ENCODE measurements at regions not wholly inside any gene's neighbourhood (a gene's known extent, or its start where the extent isn't known, plus 50 kb on each side); places are given as distances from the start of the nearest gene placed in this dataset.
"Not testable (repeated sequence)": the region's sequence is repeated elsewhere in the genome, so short reads cannot be mapped to it uniquely, and the experiment has no call there.

DNA sequence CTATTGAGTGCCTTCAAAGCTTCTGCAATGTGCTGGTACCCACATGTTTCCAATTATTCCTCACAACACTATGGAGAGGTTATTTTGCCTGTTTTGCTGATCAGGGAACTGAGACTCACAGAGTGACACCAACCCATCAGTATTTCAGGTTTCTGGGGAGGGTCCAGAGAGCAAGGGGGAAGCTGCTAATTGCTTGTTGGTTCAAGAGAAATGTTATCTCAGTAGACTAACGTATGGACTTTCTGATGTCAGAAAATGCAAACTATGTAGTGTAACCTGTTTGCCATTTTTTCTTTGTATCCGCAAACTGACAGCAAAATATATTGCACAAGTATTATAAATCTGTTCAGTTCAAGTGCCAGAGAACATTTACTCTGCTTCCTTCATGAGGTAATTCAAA lies 108.3 kb upstream of the MSX2 start:
- DNase-seq (ENCODE audit: low read depth), result no peak

DNA sequence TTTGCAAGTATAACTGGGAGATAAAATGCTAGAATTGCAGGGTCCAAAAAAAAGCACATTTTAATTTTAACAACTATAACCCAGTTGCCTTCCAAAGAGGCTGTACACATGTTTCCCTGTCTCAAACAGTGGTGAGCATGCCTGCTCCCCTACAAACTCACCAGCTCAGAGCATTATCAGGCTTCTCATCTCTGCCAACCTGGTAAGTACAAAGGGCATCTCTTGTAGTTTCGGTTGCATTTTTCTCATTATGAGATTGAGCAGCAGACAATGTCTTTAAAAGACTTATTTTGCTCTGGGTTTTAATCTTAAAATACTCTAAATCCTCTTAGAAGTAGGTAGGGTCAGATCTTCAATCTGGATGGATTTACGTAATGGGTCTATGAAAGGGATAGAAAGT lies 107.1 kb upstream of the MSX2 start:
- no peak for DNase-seq (ENCODE audit: low read depth)

DNA sequence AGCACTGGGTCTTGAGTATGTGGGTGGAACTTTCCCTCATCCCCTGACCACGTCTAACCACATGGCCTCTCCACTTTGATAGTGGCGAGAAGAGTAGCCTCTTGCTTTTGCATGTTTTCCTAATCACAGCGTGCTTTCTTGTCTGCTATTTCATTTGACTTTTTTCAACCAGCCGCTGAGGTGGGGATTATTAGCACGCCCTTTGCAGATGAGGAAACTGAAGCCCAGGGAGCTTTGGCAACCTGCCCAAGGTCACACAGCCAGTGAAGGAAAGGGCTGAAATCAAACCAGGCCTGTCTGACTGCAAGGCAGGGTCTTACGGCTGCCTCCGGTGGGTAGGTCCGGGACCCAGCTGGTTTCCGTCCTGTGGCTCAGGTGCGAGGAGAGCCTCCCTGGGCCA lies 106.5 kb upstream of the MSX2 start:
- no peak for DNase-seq (ENCODE audit: low read depth)

DNA sequence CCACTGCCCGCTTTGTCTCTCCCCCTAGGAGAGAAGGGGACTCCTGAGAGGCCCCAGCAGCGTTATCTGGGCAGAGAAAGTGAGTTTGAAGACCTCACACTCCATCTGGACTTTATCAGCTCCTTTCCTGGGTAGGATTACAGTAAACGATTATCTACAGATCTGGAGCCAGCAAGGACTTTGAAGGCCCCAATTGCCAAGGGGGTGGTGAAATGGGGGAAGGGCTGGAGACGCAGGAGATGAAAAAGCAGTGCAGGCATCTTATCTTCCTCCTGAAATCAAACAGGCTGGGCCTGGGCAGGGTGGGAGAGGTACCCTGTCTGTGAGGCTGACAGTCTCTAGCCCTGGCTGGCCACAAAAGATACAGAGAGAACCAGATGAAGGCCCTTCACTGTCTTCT lies 105.8 kb upstream of the MSX2 start:
- no peak for DNase-seq (ENCODE audit: low read depth)

DNA sequence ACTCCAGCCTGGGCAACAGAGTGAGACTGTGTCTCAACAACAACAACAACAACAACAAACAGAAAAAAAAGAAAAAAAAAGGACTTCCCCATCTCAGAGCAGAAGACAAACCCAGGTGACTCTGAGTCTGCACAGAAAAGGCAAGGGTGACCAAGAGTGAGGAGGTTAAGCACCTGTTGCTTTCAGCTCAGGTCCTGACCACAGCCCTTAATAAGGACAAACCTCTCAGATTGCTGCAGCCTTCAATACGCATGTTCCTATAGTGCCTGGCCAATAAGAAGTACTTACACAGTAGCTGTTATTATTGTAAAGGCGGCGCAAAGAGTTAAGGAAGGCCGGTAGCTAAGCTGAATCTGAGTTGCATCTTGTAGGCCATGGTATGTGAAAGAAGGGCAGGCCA lies 102.3 kb upstream of the MSX2 start:
- no peak for DNase-seq (ENCODE audit: low read depth)

DNA sequence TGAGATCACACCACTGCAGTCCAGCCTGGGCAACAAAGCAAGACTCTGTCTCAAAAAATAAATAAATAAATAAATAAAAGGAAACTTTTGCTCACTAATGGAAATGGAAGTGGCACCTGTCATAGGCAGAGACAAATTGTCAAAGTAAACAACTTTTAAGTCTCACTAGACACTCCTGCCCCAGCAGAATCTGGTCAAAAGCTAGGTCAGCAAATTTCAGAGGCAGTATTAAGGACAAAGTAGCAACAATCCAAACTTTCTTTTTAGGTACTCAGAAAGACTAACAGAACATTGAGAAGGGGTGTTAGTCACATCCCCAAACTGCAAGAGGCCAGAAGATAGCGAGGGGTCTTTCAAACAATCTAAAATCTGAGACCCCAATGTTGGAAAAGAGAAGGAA lies 101.4 kb upstream of the MSX2 start:
- DNase-seq (ENCODE audit: low read depth), result no peak

DNA sequence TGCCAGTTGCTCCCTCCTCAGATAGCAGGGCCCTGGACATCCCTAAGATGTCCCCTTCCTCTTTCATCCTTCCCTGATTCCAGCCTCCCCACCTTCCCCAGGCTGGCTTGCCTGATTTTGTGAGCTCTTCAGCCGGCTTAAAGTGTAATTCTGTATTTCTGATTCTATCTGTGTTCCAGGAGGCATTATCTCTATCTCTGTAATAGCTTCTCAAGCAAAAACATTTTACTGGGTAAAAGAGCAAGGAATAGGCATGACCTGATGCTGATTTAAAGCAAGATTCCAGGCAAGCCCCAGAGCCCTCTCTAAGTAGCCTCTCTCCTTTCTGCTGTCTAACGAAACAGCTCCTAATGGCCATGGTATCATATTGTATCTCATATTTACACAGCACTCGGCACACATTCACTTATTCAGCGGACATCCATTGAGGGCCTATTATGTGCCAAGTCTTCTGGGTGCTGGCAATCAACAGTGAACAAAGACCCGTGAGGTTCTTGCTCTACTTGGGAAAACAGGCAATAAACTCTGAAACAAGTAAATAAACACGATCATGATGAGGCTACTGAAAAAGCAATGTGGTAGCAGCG lies 100.9 kb upstream of the MSX2 start:
- no peak for DNase-seq (ENCODE audit: low read depth)

DNA sequence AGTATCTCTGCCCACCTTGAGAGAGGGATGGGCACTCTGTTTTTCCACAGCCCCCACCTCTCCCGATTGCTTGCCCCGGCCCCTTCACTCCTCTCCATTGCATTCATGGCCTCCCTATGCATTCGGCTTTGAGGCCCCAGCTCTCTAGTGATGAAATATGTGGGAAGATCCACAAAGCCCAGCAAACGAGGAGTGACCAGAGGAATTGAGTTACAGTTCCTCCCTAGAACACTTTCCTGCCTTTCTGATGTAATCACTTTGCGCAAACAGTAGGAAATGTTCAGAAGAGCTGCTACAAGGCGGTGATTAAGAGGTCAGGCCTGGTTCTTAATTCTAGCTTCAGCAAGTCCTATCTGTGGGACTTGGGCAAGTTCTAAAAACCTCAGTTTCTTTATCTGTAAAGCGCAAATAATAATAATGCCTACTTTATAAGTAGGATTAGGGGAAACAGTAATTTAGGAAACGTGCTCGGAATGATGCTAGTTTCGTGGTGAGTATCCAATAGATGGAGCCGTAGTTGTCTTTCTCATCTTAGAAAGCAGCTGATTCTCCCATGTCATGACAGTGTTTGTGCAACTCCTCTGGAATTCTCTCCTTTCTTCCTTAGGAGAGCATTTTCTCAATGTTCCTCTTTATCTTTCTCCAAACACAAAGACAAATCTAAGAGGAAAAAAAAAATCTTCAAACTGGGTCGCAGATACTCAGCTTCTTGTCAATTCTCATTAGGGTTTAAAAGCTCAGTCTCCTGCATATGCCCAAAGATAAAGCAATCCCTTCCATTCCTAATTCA lies 99.5 kb upstream of the MSX2 start:
- DNase-seq (ENCODE audit: low read depth), result no peak

DNA sequence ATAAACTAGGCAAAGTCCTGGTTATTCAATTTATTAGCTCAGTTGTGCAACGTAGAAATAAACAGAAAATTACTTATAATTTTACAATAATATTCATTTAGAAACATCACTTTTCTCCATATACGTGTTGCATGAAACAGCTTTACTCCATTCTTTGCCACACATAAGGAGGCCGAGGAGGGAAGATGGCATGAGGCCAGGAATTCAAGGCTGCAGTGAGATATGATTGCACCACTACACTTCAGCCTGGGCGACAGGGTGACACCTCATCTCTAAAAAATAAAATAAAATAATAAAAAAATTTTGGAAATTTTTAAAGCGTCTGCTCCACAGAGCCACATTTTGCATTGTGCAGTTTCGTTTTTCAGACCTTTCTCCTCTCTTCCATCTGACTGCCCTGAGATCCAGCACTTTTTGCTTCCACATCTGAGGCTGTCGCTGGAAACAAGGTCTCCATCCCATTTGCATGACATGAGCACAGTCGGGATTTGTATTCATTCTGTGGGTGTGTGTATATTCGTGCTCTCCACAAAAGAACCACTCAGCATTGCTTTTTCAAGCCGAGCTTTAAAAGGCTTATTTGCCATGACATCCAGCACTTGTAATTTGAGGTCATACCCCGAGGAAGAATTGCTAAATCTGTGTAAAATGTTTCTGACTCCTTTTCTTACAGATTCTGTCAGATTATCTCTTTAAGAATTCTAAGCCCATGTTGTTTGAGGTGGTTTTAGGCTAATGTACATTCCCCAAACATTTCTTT lies 98.6 kb upstream of the MSX2 start:
- no peak for DNase-seq (ENCODE audit: low read depth)

DNA sequence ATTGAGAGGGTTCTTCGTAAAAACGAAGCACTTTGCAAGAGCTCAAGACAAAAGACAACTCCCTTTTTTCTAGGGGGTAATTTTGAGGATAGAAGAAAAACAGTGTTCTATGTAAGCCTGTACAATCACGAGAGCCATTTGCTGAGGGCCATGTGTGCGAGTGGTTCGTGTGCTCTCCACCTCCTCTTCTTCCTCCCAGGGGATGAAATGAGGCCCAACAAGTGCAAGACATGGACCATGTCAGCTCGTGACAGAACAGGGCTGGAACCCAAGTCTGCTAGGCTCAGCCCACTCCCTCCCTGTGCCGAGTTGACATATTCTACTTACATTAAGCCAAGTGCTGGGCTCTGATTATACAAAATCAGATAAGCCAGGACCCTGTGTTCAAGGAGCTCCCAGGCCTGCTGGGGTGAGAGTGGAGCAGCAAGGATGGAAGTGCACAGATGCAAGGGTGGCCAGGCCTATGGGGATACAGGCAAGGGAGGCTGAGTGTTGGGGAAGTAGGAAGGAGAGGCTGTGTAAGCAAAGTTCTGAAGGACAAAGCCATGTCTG lies 97.9 kb upstream of the MSX2 start:
- DNase-seq (ENCODE audit: low read depth), result no peak

DNA sequence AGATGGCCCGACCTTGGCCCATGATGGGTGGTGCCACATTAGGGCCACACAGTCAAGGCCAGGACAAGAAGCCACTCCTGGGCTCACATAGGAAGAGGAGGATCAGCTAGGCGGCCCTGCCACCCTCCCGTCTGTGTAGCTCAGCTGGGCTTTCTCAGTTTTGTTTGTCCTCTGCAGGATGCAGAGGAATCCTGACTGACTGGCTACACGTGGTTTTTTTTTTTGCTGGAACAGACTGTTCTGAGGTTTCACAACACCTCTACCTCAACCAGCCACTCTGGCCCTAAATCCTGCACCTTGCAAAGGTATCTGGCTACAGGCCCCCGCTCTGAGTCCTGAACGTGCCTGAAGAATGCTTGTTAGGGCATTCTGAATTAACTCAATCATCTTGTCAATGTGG lies 88.3 kb upstream of the MSX2 start:
- DNase-seq (ENCODE audit: low read depth), result no peak

DNA sequence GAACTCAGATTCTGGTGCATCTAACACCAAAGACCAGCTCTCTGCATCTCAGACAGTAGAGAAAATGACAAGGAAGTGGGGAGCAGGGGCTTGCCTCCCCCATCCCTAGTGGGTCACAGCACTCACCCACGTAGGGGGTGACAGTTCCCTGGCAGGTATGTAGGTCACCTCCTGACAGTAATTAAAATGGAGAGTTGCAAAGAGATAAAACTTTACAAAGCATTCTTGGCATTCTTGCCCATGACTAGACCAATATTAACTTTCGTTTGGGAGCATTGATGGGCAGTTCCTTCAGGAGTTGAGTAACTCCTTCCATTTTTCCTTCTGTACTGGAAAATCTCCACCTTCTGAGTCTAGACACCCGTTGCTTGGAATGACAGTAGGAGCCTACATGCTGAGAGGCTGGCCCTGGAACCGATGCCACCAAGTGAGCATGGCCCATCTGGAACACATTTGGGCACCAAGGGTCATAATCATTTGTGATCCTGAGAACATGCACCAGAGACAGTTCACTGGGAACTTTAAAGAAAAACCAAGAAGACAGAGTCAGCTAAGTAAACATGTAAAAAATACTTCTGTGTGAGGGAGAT lies 81.5 kb upstream of the MSX2 start:
- no peak for DNase-seq (ENCODE audit: low read depth)

DNA sequence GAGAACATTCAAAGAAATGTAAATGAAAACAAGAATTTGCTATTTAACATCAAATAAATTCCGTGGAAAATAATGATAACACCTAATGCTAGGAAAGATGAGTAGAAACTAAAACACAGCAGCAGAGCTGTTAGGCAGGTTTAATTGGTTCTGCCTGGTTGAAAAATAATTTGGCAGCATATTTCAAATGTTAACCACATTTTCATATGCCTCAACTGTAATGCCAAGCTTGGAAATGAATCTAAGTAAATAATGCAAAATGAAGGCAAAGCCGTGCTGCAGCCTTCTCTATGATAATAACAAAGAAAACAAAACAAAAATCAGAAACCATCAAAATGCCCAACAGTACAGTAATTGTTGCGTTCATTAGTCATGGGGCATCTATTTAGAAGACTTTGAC lies 79.9 kb upstream of the MSX2 start:
- DNase-seq (ENCODE audit: low read depth), result no peak

DNA sequence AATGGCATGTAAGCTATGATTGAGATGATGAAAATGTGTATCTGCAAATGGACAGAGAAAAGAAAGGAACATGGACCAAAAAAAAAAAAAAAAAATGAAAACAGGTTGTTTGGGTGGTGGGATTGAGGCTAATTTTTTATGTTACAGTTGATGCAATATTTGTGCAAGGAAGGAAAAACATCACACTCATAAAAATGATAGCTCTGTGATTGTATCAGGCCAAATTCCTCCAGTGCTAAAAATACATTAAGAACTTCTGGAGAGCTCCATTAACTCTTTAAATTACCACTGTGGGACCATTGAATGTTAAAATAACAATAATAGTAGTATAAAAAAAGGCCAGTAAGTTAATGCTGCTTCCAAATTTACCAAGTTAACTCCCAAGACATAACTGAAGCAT lies 79.5 kb upstream of the MSX2 start:
- no peak for DNase-seq (ENCODE audit: low read depth)

DNA sequence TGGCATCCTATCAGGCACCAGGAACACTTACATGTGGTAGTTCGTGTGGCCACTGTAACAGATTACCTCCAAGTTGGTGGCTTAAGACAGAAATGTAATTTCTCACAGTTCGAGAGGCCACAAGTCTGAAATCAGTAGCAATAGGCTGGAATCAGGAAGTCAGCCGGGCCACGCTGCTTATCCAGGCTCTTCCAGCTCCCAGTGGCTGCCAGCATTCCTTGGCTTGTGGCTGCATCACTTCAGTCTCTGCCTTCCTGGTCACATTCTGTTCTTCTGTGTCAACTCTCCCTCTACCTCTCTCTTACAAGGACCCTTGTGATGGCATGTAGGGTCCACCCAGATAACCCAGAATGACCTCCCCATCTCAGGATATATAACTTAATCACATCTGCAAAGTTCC lies 78.7 kb upstream of the MSX2 start:
- DNase-seq (ENCODE audit: low read depth), result no peak

DNA sequence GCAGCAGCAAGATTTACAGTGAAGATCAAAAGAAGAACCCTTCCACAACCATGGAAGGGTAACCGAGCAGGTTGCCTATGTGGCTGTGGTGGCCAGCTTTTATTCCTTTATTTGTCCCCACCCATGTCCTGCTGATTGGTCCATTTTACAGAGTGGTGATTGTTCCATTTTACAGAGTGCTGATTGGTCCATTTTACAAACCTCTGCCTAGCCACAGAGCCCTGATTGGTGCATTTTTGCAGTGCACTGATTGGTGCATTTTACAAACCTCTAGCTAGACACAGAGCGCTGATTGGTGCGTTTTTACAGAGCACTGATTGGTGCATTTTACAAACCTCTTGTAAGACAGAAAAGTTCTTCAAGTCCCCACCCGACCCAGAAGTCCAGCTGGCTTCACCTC lies 75.8 kb upstream of the MSX2 start:
- not testable (repeated sequence) for DNase-seq (ENCODE audit: low read depth)

DNA sequence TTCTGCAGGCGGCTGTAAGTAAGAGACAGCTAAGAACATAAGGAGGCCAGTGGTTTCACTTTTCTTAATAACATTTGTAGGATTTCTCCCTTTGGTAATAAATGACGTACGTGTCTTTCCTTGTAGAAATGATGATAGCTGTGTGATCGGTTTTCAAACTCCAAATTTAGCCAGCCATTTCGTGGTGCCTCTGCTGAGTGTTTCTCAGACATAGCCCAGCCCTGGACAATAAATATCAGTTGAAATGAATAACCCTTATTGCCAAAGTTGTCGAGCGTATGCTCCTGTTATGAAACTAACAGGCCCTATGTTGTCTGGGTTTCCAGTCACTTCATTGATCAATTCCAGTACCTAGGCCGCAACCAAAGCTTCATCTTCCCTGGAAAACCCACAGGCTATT lies 75.0 kb upstream of the MSX2 start:
- DNase-seq (ENCODE audit: low read depth), result no peak

DNA sequence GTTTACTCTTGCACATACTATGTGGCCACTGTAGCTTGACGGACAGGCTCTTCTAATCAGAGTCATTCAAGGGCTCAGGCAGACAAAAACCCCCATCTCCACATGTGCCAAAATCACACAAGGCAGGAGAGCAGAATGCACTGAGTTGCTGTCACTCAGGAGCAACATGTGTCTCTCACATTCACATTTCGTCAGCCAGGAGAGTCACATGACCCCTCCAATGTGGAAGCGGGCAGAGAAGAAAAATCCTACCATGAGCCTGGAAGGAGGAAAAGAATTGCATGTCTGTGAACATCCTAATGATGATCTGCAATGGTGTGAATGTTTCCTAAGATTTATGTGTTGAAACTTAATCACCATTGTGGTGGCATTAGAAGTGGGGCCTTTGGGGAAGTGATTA lies 69.9 kb upstream of the MSX2 start:
- DNase-seq (ENCODE audit: low read depth), result no peak

DNA sequence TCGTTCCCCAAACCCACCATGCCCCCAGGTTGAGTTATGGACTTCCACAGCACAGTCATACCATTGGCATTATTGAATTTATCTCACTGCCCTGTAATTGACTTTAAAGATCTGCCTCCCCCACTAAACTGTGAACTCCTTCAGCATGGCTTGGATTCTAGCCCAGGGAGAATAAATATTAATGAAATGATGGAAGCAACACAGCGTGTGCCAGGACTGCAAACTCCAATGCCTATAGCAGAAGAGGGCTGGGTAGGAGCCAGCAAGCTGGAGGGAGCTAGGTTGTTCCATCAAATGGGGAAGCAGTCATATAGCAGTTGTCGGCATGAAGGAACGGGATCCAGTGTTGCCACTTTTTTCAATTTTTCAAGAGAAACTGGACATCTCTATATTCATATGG lies 69.0 kb upstream of the MSX2 start:
- no peak for DNase-seq (ENCODE audit: low read depth)

DNA sequence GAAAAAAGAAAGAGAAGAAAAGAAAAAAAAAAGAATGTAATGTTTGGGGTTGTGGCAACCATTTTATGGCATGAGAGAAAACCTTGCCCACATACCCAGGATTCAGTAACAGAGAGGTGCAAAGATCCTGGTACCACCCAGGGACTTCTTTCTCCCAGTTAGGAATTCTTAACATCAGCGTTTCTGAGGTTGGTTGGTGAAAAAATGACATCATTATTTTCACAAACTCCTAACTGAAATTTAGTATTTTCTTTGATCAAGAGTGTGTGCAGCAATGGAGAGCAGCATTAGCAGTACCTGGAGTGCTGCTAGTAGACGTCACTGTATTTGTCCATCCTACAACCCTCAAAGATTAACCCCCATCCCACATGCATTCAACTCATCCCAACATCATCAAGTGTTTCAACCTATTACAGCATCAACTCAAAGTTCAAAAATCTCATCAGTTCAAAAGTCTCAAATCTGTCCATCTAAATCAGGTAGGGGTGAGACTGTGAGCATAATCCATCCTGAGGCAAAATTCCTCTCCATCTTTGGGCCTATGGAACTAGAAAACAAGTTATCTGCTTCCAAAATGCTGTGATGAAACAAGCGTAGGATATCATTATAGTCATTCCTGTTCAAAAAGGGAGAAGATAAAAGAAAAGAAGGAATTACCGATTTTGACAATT lies 60.1 kb upstream of the MSX2 start:
- DNase-seq (ENCODE audit: low read depth), result no peak

DNA sequence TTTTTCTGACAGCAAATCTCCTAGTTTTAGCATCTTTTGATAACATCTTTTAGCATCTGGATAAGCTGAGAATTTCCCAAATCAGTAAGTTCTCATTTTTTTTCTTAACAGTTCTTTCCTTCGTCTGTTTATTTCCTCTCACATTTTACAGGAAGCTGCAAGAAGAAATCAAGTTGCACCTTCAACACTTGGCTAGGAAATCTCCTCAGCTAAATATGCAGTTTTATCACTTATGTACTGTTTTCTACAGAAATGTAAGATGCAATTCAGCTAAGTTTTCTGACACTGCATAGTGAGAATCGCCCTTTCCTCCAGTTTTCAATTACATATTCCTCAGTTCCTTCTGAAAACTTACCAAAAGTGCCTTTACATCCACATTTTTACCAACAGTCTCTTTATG lies 59.0 kb upstream of the MSX2 start:
- no peak for DNase-seq (ENCODE audit: low read depth)

Data from myocyte (in vitro differentiated cells).